Chondrocyte (in vitro differentiated cells): ENCODE measurements at regions not wholly inside any gene's neighbourhood (a gene's known extent, or its start where the extent isn't known, plus 50 kb on each side); places are given as distances from the start of the nearest gene placed in this dataset.

Experiments
- DNase-seq: peaks from one replicate; pipeline ENCODE4 v3.0.0; 2021; ENCODE audit warnings: mixed read lengths, low spot score
- H3K27ac Mint-ChIP-seq: one replicate; pipeline ENCODE4 v1.8.0; 2021; ENCODE audit warnings: mild to moderate bottlenecking, moderate library complexity, mixed read lengths; ENCODE audit not compliant: unreplicated experiment
- H3K27me3 Mint-ChIP-seq: 2 replicates; pipeline ENCODE4 v1.8.0; 2021; ENCODE audit warnings: low read depth, mixed read lengths
- H3K36me3 Mint-ChIP-seq: 2 replicates; pipeline ENCODE4 v1.8.0; 2021; ENCODE audit warnings: low read depth, mixed read lengths
- H3K4me1 Mint-ChIP-seq: 2 replicates; pipeline ENCODE4 v1.8.0; 2021; ENCODE audit warnings: low read depth, mild to moderate bottlenecking, mixed read lengths
- H3K4me3 Mint-ChIP-seq: one replicate; pipeline ENCODE4 v1.8.0; 2021; ENCODE audit warnings: mild to moderate bottlenecking, moderate library complexity, mixed read lengths; ENCODE audit not compliant: unreplicated experiment
- H3K9me3 Mint-ChIP-seq: 2 replicates; pipeline ENCODE4 v1.8.0; 2021; ENCODE audit warnings: low read depth, mixed read lengths
- TF ChIP-seq, protein P1 (sequence below): fragments of 200-600 bp; sonication (generic); IDR thresholded peaks from 2 replicates; pipeline ENCODE4 v1.5.0; 2021; ENCODE audit warnings: antibody characterized with exemption, mild to moderate bottlenecking, moderate library complexity

DNA sequence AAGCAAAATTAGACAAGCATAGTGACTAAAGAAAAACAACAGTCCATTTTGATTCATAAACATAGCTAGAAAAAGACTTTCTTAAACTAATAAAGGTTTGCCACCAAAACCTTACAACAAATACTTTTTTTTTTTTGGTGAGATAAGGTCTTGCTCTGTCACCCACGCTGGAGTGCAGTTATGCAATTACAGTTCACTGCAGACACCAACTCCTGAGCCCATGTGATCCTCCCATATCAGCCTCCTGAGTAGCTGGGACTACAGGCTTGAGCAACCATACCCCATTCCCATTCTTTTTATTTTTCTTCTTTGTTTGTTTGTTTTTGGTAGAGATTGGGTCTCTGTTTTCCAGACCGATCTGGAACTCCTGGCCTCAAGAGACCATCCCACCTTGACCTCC lies 247.2 kb upstream of the ADGRL3 start:
- TF ChIP-seq, protein P1, sequence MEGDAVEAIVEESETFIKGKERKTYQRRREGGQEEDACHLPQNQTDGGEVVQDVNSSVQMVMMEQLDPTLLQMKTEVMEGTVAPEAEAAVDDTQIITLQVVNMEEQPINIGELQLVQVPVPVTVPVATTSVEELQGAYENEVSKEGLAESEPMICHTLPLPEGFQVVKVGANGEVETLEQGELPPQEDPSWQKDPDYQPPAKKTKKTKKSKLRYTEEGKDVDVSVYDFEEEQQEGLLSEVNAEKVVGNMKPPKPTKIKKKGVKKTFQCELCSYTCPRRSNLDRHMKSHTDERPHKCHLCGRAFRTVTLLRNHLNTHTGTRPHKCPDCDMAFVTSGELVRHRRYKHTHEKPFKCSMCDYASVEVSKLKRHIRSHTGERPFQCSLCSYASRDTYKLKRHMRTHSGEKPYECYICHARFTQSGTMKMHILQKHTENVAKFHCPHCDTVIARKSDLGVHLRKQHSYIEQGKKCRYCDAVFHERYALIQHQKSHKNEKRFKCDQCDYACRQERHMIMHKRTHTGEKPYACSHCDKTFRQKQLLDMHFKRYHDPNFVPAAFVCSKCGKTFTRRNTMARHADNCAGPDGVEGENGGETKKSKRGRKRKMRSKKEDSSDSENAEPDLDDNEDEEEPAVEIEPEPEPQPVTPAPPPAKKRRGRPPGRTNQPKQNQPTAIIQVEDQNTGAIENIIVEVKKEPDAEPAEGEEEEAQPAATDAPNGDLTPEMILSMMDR: no peak
- no peak for DNase-seq
- Mint-ChIP-seq H3K4me3 (no peak overlapping the region), H3K27me3 (no peaks in the 10 kb centered on the region), H3K4me1 (peaks cover 28% of the 10 kb centered on the region), H3K27ac (no peak overlapping the region), H3K9me3 (peaks cover 3% of the 10 kb centered on the region), H3K36me3 (no peaks in the 10 kb centered on the region)

DNA sequence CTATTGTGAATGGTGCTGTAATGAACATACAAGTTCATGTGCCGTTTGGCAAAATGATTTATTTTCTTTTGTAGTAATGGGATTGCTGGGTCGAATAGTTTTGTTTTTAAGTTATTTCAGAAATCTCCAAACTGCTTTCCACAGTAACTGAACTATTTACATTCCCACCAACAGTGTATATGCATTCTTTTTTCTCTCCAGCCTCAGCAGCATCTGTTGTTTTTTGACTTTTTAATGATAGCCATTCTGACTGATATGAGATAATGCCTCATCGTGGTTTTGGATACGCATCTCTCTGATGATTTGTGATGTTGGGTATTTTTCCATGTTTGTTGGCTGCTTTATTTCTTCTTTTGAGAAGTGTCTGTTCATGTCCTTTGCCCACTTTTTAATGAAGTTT lies 246.3 kb upstream of the ADGRL3 start:
- H3K4me3 Mint-ChIP-seq: no peak overlapping the region
- peaks cover 3% of the 10 kb centered on the region for H3K9me3 Mint-ChIP-seq
- TF ChIP-seq, protein P1: no peak
- no peaks in the 10 kb centered on the region for H3K27me3 Mint-ChIP-seq
- no peaks in the 10 kb centered on the region for H3K36me3 Mint-ChIP-seq
- H3K27ac Mint-ChIP-seq: no peak overlapping the region
- peaks cover 21% of the 10 kb centered on the region for H3K4me1 Mint-ChIP-seq
- no peak for DNase-seq

DNA sequence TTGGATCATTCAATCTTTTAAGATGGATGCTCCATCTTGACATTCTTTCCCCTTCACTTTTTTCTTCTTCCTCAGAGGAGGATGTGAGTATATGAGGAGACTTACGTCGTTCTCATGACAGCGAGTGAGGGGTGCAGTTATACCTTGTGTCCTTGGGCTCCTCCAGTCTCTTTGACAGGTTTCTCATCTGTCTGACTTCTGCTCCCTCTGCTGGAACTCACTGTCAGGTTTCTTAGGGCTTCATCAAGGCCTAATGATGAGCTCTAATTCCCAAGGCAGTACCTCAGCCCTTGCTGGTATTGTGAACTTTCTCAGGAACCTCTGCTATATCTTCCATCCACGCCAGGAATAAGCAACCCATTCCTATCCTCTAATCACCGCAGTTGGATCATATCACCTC lies 237.8 kb upstream of the ADGRL3 start:
- TF ChIP-seq, protein P1: no peak
- Mint-ChIP-seq H3K4me3 (no peak overlapping the region), H3K4me1 (peaks cover 8% of the 10 kb centered on the region), H3K27ac (no peak overlapping the region), H3K36me3 (no peaks in the 10 kb centered on the region), H3K27me3 (no peaks in the 10 kb centered on the region), H3K9me3 (no peaks in the 10 kb centered on the region)
- DNase-seq: no peak

DNA sequence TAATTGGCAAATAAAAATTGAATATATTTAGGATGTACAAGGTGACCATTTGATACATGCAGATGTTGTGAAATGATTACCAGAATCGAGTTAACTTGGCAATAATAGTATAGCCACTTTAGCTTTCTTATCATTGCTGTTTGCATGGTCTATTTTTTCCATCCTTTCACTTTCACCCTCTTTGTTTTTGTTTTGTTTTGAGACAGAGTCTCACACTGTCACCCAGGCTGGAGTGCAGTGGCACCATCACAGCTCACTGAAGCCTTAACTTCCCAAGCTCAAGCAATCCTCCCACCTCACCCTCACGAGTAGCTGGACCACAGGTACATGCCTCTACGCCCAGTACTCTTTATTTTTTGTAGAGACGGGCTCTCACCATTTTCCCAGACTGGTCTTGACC lies 218.6 kb upstream of the ADGRL3 start:
- TF ChIP-seq, protein P1: no peak
- H3K36me3 Mint-ChIP-seq: peaks cover 2% of the 10 kb centered on the region
- DNase-seq: no peak
- H3K4me1 Mint-ChIP-seq: no peaks in the 10 kb centered on the region
- no peak overlapping the region for H3K4me3 Mint-ChIP-seq
- H3K9me3 Mint-ChIP-seq: peaks cover 22% of the 10 kb centered on the region
- no peak overlapping the region for H3K27ac Mint-ChIP-seq
- H3K27me3 Mint-ChIP-seq: no peaks in the 10 kb centered on the region

DNA sequence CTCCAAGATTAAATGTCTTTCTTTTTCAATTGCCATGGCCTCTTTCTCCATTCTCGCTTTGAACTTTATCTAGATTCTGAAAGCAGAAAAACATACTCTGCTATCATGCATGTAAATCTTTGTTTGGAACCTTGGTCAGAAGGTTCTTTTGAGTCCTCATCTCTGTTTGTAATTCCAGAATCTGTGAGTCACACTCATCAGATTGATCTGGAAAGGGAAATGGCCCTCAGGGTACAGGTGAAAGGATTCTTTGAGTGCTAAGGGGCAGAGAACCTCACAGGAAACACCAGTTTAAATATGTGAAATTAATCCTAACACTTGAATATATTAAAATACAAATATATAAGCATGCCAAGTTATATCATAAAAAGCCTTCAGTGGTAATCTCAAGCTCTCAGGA lies 211.0 kb upstream of the ADGRL3 start:
- no peaks in the 10 kb centered on the region for H3K27me3 Mint-ChIP-seq
- peaks cover 2% of the 10 kb centered on the region for H3K36me3 Mint-ChIP-seq
- H3K4me1 Mint-ChIP-seq: peaks cover 7% of the 10 kb centered on the region
- no peak overlapping the region for H3K27ac Mint-ChIP-seq
- TF ChIP-seq, protein P1: no peak
- peaks cover 13% of the 10 kb centered on the region for H3K9me3 Mint-ChIP-seq
- H3K4me3 Mint-ChIP-seq: no peak overlapping the region
- DNase-seq: no peak
